ENCODE measurements at regions not wholly inside any gene's neighbourhood (a gene's known extent, or its start where the extent isn't known, plus 50 kb on each side); places are given as distances from the start of the nearest gene placed in this dataset.

- peaks cover 4% of the 10 kb centered on the region for H3K27me3 Mint-ChIP-seq
- no peaks in the 10 kb centered on the region for H3K9me3 Mint-ChIP-seq
- no peak overlapping the region for H3K27ac Mint-ChIP-seq
- no peak overlapping the region for H3K4me3 Mint-ChIP-seq
- no peaks in the 10 kb centered on the region for H3K36me3 Mint-ChIP-seq
- POLR2A ChIA-PET: no interaction called here
- DNase-seq: no peak
- H3K4me1 Mint-ChIP-seq: peaks cover 2% of the 10 kb centered on the region
- ATAC-seq (ENCODE audit: low read depth): no peak
Observed at GRCh38 chr11:10641912-10642697, 51.5 kb downstream of the IRAG1 start.

- H3K9me3 Mint-ChIP-seq: no peaks in the 10 kb centered on the region
- ATAC-seq (ENCODE audit: low read depth): no peak
- POLR2A ChIA-PET: no interaction called here
- no peaks in the 10 kb centered on the region for H3K4me1 Mint-ChIP-seq
- no peak overlapping the region for H3K27ac Mint-ChIP-seq
- H3K27me3 Mint-ChIP-seq: peaks cover 4% of the 10 kb centered on the region
- DNase-seq: no peak
- no peak overlapping the region for H3K4me3 Mint-ChIP-seq
- no peaks in the 10 kb centered on the region for H3K36me3 Mint-ChIP-seq
Observed at GRCh38 chr11:10641177-10641911, 52.2 kb downstream of the IRAG1 start.

DNA sequence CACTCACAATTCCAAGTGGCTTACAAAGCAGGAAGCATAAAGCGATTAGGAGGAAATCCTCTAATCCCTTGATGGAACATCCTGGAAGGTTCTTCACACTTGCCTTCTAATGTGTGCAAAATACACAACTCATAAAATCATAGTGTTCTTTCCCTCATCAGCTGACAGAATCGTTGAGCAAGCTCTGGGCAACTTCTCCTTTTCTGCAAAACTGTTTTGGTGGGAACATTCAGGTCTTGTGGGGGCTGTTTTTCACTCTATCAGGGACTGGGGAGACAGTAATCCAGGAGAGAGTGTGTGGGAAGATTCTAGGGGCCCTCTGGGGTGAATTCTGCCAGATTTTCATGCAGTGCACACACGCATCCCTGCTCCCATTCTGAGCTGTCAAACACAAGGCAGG is 53.2 kb downstream of the IRAG1 start:
- DNase-seq (no peak), ATAC-seq (ENCODE audit: low read depth) (no peak)
- Mint-ChIP-seq H3K4me1 (no peaks in the 10 kb centered on the region), H3K27ac (no peak overlapping the region), H3K27me3 (peaks cover 4% of the 10 kb centered on the region), H3K36me3 (no peaks in the 10 kb centered on the region), H3K9me3 (no peaks in the 10 kb centered on the region), H3K4me3 (no peak overlapping the region)
- POLR2A ChIA-PET: no interaction called here

DNA sequence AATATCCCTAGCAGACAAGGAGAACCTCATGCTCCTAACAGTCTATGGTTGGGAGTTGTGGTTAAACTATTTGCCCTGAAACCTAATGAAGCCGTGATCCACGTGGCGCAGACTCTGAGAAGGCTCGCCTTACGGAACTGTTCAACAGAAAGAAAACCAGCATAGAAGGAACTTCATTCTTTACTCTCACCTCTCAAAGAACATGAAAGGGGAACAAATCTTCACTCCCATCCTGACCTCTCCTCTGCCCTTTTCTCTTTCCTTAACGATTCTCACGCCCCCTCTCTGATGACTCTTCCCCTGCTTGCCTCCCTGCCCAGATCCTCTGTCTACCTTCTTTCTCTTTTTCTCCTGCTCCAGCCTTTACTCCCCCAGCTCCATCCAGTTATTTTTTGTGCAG is 54.2 kb downstream of the IRAG1 start:
- no peaks in the 10 kb centered on the region for H3K36me3 Mint-ChIP-seq
- H3K9me3 Mint-ChIP-seq: no peaks in the 10 kb centered on the region
- DNase-seq (no peak), ATAC-seq (ENCODE audit: low read depth) (no peak)
- POLR2A ChIA-PET: no interaction called here
- no peaks in the 10 kb centered on the region for H3K4me1 Mint-ChIP-seq
- no peak overlapping the region for H3K27ac Mint-ChIP-seq
- peaks cover 6% of the 10 kb centered on the region for H3K27me3 Mint-ChIP-seq
- H3K4me3 Mint-ChIP-seq: no peak overlapping the region

DNA sequence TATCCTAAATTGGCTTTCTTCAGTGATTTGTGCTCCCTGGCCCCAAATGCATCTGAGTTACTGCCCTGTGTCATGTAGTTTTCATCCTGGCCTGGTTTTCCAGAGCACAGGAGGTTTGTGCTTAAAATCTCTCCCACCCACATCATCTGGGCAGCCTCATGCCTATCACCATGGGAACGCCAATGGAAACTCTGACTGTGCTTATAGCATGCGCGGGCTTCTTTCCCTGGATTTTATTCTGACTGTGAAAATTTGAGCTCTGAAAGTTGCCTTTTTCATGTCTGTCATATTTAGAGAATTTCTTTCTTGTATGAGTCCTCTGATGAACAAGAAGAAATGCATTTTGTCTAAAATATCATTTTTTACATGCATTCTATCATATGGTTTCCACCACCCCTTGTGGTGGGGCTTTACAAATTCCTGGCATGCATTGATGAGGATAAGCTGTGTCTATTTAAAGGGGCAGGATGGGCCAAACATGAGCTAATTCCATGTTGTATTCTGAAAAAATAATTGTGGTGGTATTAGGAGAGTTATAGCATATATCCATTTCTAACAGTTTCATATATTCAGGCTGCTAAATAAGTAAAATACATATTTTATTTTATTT is 55.1 kb downstream of the IRAG1 start:
- H3K27ac Mint-ChIP-seq: no peak overlapping the region
- H3K27me3 Mint-ChIP-seq: peaks cover 7% of the 10 kb centered on the region
- POLR2A ChIA-PET: no interaction called here
- H3K4me1 Mint-ChIP-seq: no peaks in the 10 kb centered on the region
- ATAC-seq (ENCODE audit: low read depth) (no peak), DNase-seq (no peak)
- no peak overlapping the region for H3K4me3 Mint-ChIP-seq
- no peaks in the 10 kb centered on the region for H3K9me3 Mint-ChIP-seq
- H3K36me3 Mint-ChIP-seq: no peaks in the 10 kb centered on the region

- Mint-ChIP-seq H3K4me1 (no peaks in the 10 kb centered on the region), H3K9me3 (no peaks in the 10 kb centered on the region), H3K4me3 (no peak overlapping the region), H3K36me3 (no peaks in the 10 kb centered on the region), H3K27ac (no peak overlapping the region), H3K27me3 (peaks cover 7% of the 10 kb centered on the region)
- no peak for DNase-seq
- POLR2A ChIA-PET: no interaction called here
- no peak for ATAC-seq (ENCODE audit: low read depth)
Observed at GRCh38 chr11:10637731-10638151, 55.8 kb downstream of the IRAG1 start.

- ATAC-seq (ENCODE audit: low read depth) (no peak), DNase-seq (no peak)
- no peaks in the 10 kb centered on the region for H3K9me3 Mint-ChIP-seq
- H3K27me3 Mint-ChIP-seq: peaks cover 5% of the 10 kb centered on the region
- no peak overlapping the region for H3K27ac Mint-ChIP-seq
- POLR2A ChIA-PET: no interaction called here
- H3K4me3 Mint-ChIP-seq: no peak overlapping the region
- no peaks in the 10 kb centered on the region for H3K36me3 Mint-ChIP-seq
- H3K4me1 Mint-ChIP-seq: no peaks in the 10 kb centered on the region
Observed at GRCh38 chr11:10634407-10634806, 59.1 kb downstream of the IRAG1 start.

DNA sequence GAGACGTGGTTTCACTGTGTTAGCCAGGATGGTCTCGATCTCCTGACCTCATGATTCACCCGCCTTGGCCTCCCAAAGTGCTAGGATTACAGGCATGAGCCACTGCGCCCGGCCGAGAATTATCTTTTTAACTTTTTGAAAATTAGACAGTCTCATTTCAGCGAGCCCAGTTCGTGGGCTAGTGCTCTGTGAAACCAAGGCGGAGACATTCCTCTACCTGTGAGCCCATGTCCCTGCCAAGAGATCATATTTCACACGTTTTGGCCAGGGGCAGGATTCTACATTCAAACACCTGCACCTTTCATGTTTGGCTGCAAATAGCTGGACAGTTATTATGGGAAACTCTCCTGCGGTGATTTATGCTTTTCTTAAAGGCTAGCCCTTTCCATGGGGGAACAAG is 60.3 kb downstream of the IRAG1 start:
- POLR2A ChIA-PET: no interaction called here
- Mint-ChIP-seq H3K27ac (no peak overlapping the region), H3K36me3 (no peaks in the 10 kb centered on the region), H3K27me3 (peaks cover 5% of the 10 kb centered on the region), H3K4me3 (no peak overlapping the region), H3K9me3 (no peaks in the 10 kb centered on the region), H3K4me1 (peaks cover 4% of the 10 kb centered on the region)
- ATAC-seq (ENCODE audit: low read depth) (no peak), DNase-seq (no peak)

GRCh38 chr11:10632483-10632882 is 61.1 kb downstream of the IRAG1 start:
- POLR2A ChIA-PET: no interaction called here
- Mint-ChIP-seq H3K36me3 (no peaks in the 10 kb centered on the region), H3K27ac (no peak overlapping the region), H3K4me3 (no peak overlapping the region), H3K4me1 (peaks cover 4% of the 10 kb centered on the region), H3K9me3 (no peaks in the 10 kb centered on the region), H3K27me3 (peaks cover 3% of the 10 kb centered on the region)
- ATAC-seq (ENCODE audit: low read depth) (no peak), DNase-seq (no peak)

DNA sequence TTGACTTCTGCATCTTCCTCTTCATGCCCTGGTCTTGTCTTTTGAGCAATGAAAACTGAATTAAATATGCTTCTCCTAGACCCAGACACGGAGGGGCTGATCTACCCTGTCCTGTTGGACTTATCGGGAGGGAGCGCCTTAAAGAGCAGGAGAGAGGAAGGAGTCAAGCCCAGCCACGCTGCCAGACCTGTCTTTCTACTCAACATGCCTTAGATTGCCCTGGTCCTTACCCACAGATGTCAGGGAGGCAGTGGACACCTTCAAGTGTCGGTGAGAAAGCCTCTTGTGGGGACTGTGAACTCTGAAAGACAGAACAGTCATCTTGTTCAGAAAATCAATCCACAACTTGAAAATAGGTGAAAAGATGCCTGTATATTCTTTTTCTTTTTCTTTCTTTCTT is 61.8 kb downstream of the IRAG1 start:
- no peaks in the 10 kb centered on the region for H3K9me3 Mint-ChIP-seq
- ATAC-seq (ENCODE audit: low read depth): no peak
- no peak overlapping the region for H3K4me3 Mint-ChIP-seq
- no peak overlapping the region for H3K27ac Mint-ChIP-seq
- POLR2A ChIA-PET: no interaction called here
- H3K4me1 Mint-ChIP-seq: peaks cover 4% of the 10 kb centered on the region
- peaks cover 3% of the 10 kb centered on the region for H3K27me3 Mint-ChIP-seq
- H3K36me3 Mint-ChIP-seq: no peaks in the 10 kb centered on the region
- no peak for DNase-seq

DNA sequence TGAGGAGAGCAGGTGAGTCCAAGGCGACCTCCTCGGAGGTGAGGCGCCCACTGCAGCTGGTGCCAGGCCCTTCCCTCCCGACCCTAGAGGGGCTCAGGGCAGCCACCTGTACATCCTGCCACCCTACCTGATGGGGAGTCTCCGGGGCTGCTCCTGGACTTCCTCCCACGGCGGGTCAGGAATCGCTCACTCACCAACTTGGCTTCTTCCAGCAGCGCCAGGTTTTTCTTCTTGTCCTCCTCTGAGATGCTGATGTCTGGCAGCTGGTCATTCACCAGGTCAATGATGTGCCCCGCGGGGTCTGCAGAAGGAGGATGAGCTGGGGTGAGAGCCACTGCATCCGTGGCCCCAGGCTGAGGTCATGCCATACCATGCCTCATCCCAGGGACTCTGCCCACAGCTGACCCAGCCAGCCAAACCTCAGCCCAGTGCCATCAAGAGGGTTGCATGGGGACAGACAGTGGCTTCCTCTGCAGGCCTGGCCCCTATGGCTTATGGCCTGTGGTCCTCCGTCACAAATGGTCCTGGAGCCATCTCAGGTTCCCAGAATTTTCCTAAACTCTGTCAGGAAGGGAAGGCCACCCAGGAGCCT is 61.0 kb upstream of the LYVE1 start:
- Mint-ChIP-seq H3K27ac (no peak overlapping the region), H3K27me3 (peaks cover 2% of the 10 kb centered on the region), H3K4me3 (no peak overlapping the region), H3K9me3 (no peaks in the 10 kb centered on the region), H3K36me3 (no peaks in the 10 kb centered on the region), H3K4me1 (peaks cover 4% of the 10 kb centered on the region)
- POLR2A ChIA-PET: no interaction called here
- no peak for DNase-seq
- no peak for ATAC-seq (ENCODE audit: low read depth)

DNA sequence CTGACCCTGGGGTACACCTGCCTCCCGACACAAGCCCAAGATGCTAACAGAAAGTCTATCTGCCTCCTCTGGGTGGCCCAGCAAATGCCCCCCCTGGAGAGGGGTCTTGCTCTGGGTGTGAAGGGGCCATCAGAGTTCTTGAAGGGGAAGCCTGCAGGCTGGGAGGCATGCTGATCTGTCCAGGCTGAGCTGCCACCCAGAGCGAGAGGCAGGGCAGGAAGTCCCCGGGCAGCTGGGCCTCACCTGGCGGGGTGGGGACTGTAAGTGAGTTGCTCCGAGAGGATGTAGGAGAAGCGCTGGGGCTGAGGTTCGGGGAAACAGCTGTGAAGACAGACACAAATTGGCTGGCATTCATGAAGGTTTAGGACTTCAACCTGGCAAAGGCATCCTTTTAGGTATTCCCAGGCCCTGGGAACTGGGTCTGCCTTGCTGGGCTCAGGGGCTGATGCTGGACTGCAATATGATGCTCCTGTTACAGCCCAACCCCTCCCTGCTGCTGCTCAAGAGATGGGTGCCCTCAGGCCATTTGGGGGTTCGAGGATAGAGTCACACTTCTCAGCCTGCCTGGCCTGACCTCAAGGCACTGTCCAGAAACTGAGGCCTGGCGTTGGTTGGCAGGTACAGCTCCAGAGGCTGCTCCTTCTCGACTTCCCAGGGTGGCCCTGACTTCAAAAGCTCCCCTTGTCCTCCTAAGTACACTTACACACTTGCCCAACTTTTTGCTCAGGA is 60.2 kb upstream of the LYVE1 start:
- DNase-seq (no peak), ATAC-seq (ENCODE audit: low read depth) (peak; percentile 58)
- Mint-ChIP-seq H3K9me3 (no peaks in the 10 kb centered on the region), H3K36me3 (no peaks in the 10 kb centered on the region), H3K27ac (no peak overlapping the region), H3K27me3 (no peaks in the 10 kb centered on the region), H3K4me1 (peaks cover 7% of the 10 kb centered on the region), H3K4me3 (no peak overlapping the region)
- POLR2A ChIA-PET: interaction anchor here (1.0 kb wide), 1 partner anchor 122 kb away, joined by 3 read pairs; the partner anchor contains the start of gene CTR9

DNA sequence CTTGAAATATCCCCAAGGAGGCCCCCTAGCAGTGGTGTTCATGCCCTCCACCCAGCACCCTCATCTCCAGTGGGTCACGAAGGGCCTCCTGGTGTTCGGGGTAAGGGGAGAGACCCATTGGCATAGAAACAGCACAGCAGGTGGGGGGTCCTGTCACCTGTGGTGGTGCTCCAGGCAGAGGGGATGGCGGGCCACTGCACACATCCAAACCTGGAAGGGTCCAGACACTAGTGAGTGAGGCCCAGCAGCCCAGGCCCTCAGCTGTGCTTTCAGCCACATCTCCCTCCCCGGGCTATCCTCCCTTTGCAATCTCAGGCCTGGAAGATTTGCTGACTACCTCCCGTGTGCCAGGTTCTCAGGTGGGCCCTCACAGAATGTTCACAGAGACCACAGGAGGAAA is 59.4 kb upstream of the LYVE1 start:
- no peaks in the 10 kb centered on the region for H3K9me3 Mint-ChIP-seq
- no peaks in the 10 kb centered on the region for H3K27me3 Mint-ChIP-seq
- no peaks in the 10 kb centered on the region for H3K36me3 Mint-ChIP-seq
- H3K4me1 Mint-ChIP-seq: peaks cover 16% of the 10 kb centered on the region
- ATAC-seq (ENCODE audit: low read depth) (no peak), DNase-seq (no peak)
- H3K27ac Mint-ChIP-seq: no peak overlapping the region
- H3K4me3 Mint-ChIP-seq: no peak overlapping the region
- POLR2A ChIA-PET: interaction anchor here (1.0 kb wide), 1 partner anchor 123 kb away, joined by 3 read pairs; the partner anchor contains the start of gene CTR9
